Stimulated activated CD4-positive, alpha-beta T cell treated with anti-CD3 and anti-CD28 coated beads, Interleukin-4, amount 100 ng/mL, for 24 hours (primary cell): ENCODE measurements at regions not wholly inside any gene's neighbourhood (a gene's known extent, or its start where the extent isn't known, plus 50 kb on each side); places are given as distances from the start of the nearest gene placed in this dataset.
"Not testable (repeated sequence)": the region's sequence is repeated elsewhere in the genome, so short reads cannot be mapped to it uniquely, and the experiment has no call there.

ENCODE experiments used
- DNase-seq: peaks from one replicate; pipeline ENCODE4 v3.0.0-alpha.2; 2020

- no peak for DNase-seq
Measured at GRCh38 chr5:118366429-118366828, 621.9 kb downstream of the DTWD2 start.

GRCh38 chr5:118365718-118366117, 622.6 kb downstream of the DTWD2 start:
- no peak for DNase-seq

- no peak for DNase-seq
Measured at GRCh38 chr5:118354797-118355196, 633.5 kb downstream of the DTWD2 start.

DNA sequence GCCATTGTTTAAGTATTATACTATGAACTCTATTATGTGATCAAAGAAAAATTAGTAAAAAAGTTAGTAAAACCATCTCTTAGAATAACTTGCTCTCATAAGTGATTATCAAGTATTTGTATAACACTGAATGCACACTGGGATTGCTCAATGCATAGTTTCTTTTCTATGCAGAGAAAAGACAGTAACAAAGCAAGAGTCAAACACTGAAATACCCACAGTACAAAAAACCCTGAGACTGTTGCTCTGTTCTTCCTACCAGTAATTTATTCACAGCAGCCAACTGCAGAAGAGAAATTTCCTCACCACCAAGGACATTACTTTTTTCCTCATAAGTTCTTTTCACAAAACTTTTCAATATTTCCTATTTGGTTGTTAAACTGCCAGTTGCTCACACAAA, 634.4 kb downstream of the DTWD2 start:
- DNase-seq = no peak

GRCh38 chr5:118336468-118336867, 651.9 kb downstream of the DTWD2 start:
- DNase-seq = no peak

DNA sequence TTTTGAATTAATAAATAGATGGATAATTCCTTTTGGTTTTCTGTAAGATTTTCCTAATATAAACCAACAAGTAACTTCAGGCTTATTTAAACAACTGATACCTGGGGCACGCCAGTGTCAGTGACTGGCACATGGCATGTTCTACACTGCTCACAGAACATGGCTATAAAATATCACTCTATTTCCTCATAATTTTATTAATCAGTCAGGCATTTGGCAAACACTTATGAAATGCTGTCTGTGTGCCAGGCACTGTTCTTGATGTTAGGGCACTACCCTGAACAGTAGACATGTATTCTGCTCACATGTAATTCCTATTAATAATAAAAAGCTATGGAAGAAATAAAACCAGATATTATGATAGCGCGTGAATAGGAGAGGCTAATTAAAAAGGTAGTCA, 661.0 kb downstream of the DTWD2 start:
- no peak for DNase-seq

DNA sequence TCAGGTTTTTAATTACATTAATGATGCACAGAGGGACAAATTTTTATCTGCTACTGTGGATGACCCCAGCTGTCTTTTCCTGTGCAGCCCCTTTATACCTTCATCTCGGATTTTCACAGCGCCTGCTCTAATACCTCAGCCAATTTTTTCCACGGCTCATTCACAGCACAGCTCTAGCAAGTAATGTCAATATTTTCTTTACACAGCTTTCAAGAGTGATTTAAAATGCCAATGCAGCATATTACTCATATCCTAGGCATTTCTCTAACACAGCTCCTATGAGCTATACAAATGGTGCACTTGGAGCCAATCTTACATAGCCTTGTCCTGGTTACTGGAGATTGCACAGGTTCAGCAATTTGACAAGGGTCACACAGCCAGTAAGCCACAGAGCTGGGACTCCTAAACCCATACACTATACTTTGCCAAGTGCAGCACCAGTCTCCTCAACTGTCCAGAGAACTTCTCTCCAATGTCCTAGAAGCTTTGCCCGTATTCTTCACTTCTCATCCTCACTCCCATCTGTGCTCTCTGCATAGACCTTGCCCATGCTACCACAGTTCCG, 661.8 kb downstream of the DTWD2 start:
- DNase-seq = no peak

DNA sequence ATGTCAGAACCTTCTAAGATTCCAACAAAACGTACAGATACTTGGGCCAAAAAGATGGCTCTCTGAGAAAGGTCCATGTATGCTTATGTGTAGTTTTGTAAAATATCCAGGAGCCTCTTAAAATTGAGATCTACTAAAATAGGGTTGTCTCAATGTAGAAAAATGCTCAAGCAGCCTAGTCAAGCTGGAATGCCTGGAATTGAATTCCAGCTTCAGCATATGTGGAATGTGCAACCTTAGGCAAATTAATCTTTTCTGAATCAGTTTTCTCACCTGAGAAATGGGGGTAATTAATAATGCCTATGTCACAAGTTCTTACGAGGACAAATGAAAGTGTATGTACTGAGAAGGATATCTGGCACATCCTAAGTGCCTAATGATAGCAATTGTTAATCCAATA, 662.4 kb downstream of the DTWD2 start:
- DNase-seq = no peak

DNA sequence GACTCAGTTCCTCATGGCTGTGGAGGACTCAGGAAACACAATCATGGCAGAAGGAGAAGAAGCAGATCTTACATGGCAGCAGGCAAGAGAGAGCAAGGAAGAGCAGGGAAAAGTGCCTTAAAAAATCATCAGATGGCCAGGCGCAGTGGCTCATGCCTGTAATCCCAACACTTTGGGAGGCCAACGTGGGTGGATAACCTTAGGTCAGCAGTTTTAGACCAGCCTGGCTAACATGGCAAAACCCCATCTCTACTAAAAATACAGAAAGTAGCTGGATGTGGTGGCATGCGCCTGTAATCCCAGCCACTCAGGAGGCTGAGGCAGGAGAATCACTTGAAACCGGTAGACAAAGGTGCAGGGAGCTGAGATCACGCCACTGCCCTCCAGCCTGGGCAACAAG, 664.6 kb downstream of the DTWD2 start:
- not testable (repeated sequence) for DNase-seq

DNA sequence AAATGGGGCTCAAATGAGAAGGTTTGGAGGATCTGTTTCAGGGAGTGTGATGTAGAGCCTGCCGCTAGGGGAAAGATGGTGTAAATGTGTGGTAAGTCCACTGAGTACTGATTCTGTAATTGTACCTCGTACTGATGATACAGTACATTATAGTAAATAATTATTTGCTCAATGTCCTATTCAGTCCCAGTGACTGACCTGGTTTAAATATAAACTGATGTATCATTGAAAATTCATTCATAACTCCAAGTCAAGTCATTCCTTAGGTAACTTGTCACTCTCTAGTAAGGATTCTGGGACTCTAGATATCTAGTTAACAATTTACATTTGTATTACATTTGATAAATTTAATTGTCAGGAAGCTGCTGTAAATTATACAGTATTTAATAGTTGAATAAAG, 667.3 kb downstream of the DTWD2 start:
- DNase-seq = no peak

GRCh38 chr5:118320121-118320520, 668.2 kb downstream of the DTWD2 start:
- DNase-seq = no peak

DNA sequence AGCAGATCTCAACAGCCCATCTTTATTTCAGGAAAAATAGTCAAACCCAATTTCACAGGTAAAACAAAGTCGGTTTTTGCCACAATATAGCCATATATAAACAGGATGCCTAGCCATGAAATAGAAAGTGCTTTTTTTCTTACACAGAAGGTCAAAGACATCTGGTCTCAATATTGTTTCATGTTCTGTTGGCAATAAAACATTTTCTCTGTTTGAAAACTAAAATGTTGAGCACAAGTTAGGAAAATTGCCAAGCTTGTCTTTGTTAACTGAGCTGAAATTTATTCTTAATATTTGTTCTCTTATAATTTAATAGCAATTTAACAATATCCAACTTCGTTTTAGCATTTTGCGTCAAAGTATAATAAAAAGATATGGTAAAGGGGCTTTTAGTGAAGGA, 673.4 kb downstream of the DTWD2 start:
- DNase-seq = no peak

DNA sequence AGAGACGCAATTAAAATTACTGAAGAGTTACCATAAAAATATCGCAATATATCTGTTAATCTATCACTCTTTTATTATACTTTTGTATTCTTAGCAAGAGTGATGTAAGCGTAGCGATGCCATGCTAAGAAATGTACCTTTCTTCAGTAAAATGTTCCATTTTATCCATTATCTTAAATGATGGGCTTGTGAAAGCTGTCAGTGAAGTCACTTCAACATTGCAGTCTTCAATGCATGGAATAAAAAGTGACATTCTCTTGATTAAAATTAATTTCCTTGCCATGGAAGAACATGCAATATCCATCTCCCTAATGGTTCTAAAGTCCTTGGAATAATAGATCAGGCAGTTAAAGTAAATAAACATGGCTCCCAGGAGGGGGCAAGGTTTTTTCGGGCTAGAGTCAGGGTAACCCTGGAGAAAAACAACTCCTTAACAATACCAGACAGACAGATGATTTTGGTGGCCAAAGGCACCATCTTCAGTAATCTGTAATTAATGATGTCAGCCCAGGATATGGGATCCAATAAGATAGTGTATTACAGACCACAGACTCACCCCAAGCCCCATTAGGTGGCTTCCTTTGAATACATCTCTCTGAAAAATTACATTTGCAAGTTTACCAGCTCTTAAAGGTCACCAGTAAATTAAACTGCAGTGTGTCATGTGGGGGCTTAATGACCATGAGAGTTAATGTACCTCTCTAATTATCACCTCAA, 677.1 kb downstream of the DTWD2 start:
- no peak for DNase-seq

- no peak for DNase-seq
Measured at GRCh38 chr5:118310401-118310800, 677.9 kb downstream of the DTWD2 start.

DNA sequence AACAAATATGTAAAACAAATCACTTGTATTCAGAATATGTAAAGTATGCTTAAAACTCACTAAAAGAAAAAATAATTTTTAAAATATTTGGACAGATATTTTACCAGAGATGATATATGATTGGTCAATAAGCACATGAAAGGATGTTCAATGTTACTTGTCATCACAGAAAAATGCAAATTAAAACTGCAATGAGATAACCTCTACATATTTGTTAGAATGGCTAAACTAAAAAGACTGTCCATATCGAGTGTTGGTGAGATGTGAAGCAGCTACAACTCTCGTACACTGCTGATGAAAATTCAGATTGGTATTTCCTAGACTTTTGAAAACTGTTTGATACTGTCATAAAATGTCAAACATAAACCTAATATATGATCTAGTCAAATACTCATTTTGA, 685.1 kb downstream of the DTWD2 start:
- DNase-seq = no peak

DNA sequence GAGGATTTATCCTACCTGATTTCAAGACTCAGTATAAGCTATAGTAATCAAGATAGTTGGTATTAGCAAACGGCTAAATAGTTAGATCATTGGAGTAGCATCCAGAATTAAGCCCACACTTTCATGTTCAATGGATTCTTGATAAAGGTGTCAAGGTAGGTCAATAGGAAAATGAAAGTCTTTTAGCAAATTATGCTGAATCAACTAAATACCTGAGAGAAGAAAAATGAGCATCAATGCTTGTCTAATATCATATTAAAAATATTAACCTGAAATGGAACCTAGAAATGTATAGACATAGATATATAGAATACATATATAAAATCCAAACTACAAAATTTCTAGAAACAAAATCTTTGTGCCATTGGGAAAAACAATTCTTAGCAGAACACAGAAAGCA, 685.6 kb downstream of the DTWD2 start:
- no peak for DNase-seq

GRCh38 chr5:118301696-118302095, 686.7 kb downstream of the DTWD2 start:
- DNase-seq = no peak

DNA sequence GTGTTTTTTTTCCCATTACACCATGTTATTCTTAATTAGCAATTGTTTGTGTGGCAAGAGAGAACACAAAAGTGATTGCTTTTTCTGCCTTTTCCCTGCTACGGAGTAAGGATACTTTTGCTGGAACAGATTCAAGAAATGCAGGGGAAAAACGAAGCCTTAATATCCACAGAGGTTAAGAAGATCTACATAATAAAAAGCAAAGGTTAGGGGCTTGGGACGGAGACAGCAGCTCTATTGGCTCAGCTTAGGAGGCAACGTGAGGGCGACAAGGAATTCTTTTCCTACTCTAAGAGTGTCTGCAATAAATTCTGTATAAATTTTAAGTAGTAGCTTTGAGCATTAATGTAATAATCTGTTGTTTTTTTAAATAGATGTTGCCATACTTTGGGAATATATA, 693.3 kb downstream of the DTWD2 start:
- DNase-seq = no peak

GRCh38 chr5:118293378-118293777, 695.0 kb downstream of the DTWD2 start:
- DNase-seq = no peak

DNA sequence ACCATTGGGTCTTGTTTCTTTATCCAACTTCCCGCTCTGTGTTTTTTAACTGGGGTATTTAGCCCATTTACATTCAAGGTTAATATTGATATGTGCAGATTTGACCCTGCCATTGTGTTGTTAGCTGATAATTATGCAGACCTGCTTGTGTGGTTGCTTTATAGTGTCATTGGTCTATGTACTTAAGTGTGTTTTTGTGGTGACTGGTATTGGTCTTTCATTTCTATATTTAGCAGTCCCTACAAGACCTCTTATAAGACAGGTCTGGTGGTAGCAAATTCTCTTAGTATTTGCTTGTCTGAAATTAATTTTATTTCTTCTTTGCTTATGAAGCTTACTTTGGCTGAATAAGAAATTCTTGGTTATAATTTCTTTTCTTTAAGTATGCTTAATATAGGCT, 698.1 kb downstream of the DTWD2 start:
- no peak for DNase-seq

GRCh38 chr5:118284230-118284629, 704.1 kb downstream of the DTWD2 start:
- DNase-seq = not testable (repeated sequence)

- not testable (repeated sequence) for DNase-seq
Measured at GRCh38 chr5:118282480-118283038, 705.8 kb downstream of the DTWD2 start.

DNA sequence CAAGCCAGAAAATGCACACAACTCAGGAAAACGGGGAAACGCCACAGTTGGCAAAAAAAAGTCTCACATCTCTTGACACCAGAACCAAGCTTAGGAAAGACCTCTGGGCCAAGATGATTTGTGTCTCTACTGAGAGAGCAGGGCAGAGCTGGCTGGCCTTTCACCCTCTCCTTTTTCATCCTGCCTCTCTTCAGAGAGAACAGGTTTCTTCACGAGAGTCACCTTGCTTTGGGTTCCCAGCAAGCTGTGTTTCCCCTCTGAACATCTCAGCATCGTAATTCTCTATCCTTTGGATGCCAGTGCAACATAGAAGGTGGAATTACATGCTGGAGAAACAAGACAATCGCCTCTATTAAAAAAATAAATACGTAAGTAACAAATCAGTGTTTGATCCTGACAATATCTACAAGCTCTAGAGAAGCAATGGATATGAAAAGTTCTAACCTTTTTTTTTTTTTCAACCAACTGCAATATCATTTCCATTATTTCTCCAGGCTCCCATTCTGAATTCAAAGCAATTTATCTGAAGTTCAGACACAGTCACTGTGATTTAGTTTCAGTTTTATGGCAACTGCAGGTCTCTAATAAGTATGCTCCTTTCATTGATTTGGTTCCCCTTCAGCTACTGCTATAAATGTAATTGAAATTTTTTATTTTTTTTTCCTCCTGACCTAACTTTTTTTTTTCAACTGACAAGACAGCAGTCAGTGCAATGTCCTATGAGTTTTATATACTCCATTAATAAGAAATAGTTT, 708.6 kb downstream of the DTWD2 start:
- no peak for DNase-seq

- no peak for DNase-seq
Measured at GRCh38 chr5:118270526-118270925, 717.8 kb downstream of the DTWD2 start.
